ENCODE measurements at regions not wholly inside any gene's neighbourhood (a gene's known extent, or its start where the extent isn't known, plus 50 kb on each side); places are given as distances from the start of the nearest gene placed in this dataset.

DNA sequence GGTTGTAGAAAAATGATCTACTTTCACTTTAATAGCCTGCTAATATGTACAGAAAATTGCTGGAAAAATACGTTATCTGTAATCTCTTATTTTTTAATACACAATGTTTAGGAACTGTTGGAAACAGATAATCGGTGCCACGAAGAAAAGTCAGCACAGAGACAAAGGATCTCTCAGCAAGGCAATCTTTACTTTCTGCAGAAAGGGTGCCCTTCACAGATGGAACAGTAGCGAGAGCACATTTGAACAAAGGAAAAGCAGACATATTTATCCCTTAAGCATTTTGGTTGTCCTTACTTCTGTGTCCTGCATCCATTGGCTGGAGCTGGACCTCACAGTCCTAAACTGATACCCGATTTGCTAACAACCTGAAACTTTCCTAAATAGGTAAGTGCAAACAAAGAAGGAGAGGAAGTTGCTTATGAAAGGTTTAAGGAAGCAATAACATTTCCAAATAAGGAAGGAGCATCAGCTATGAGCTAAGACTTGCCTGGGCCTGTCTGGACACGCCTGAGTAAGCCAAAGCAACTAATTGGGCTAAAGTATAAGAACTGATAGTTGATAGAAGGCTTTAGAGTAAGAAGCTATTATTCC is 640.0 kb downstream of the SH2D4B start:
- ATAC-seq: no peak
- peak; percentile 59 for FAIRE-seq
- Histone ChIP-seq H2AFZ (ENCODE audit: control insufficient read depth, low read depth, low read length) (no peak overlapping the region), H3K4me1 (ENCODE audit: control insufficient read depth, insufficient read depth, low read length) (no peaks in the 10 kb centered on the region), H3K79me2 (ENCODE audit: control insufficient read depth, insufficient read depth, low read length) (no peaks in the 10 kb centered on the region), H4K20me1 (ENCODE audit: control insufficient read depth, insufficient read depth) (no peaks in the 10 kb centered on the region), H3K27ac (ENCODE audit: control insufficient read depth, insufficient read depth) (no peak overlapping the region), H3K36me3 (ENCODE audit: control insufficient read depth in 2 of 2, insufficient read depth in 2 of 2, low read length in 1 of 2) (no peaks in the 10 kb centered on the region), H3K27me3 (replicated peaks in 1 of 2; ENCODE audit: control insufficient read depth in 2 of 2, insufficient read depth in 2 of 2, low read length in 1 of 2) (no peaks in the 10 kb centered on the region), H3K9ac (ENCODE audit: control insufficient read depth, insufficient read depth, low read length) (no peak overlapping the region), H3K9me3 (replicated peaks; ENCODE audit: control insufficient read depth, insufficient read depth, low read length) (peaks cover 6% of the 10 kb centered on the region), H3K4me2 (ENCODE audit: control insufficient read depth, insufficient read depth) (no peak overlapping the region), H3K4me3 (no peak overlapping the region)
- 39% methylated on average over 6 of the region's 6 CpGs for WGBS (ENCODE audit: insufficient coverage, insufficient replicate concordance, low lambda C conversion rate, missing lambda C conversion rate)
- TF ChIP-seq ZBED1 (IDR thresholded peaks at IDR 0.05; ENCODE audit: borderline replicate concordance) (no peak), ZBTB33 (IDR thresholded peaks at IDR 0.05) (peak; percentile 62; the same call in 1 of the 2 replicates), JUND (IDR thresholded peaks at IDR 0.05; ENCODE audit: low read depth, low read length) (no peak), HDAC6 (IDR thresholded peaks at IDR 0.05; ENCODE audit: unreplicated experiment) (no peak), RELB (IDR thresholded peaks at IDR 0.05; ENCODE audit: low read depth) (0 out of 2 replicates have a peak, but pooled peaks have one; percentile 19), USF2 (IDR thresholded peaks at IDR 0.05; ENCODE audit: borderline replicate concordance, low read depth, low read length) (no peak), KLF5 (IDR thresholded peaks at IDR 0.05; ENCODE audit: partially characterized antibody) (peak; percentile 92), SMC3 (IDR thresholded peaks at IDR 0.05; ENCODE audit: borderline replicate concordance, low read length) (no peak), CBX5 (IDR thresholded peaks at IDR 0.05; ENCODE audit: low read depth) (peak; percentile 95; the same call in 1 of the 2 replicates), SREBF1 (IDR thresholded peaks at IDR 0.05; ENCODE audit: low read length) (no peak)
- TF ChIP-seq, protein P1, sequence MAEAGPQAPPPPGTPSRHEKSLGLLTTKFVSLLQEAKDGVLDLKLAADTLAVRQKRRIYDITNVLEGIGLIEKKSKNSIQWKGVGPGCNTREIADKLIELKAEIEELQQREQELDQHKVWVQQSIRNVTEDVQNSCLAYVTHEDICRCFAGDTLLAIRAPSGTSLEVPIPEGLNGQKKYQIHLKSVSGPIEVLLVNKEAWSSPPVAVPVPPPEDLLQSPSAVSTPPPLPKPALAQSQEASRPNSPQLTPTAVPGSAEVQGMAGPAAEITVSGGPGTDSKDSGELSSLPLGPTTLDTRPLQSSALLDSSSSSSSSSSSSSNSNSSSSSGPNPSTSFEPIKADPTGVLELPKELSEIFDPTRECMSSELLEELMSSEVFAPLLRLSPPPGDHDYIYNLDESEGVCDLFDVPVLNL (IDR thresholded peaks at IDR 0.05; ENCODE audit: low read depth, low read length): no peak
- intact Hi-C loops (cut with micrococcal nuclease; ENCODE audit: unreplicated experiment): no loop called here
- no peak for DNase-seq (ENCODE audit: low read depth, low spot score)
- in situ Hi-C loops (cut with MboI): loop anchor here (10.0 kb wide), 1 partner anchor 323 kb away; no protein-coding TSS in a partner anchor
- BruUV-seq (replicated peaks): no TSS peak
- POLR2A ChIA-PET: no interaction called here
- CTCF ChIA-PET: interaction anchor here (0.8 to 4.7 kb wide), 14 partner anchors 16 to 733 kb away, joined by 3 to 82 read pairs (median 24); no protein-coding TSS in a partner anchor
- RAD21 ChIA-PET (ENCODE audit: unreplicated experiment): interaction anchor here (0.7 to 3.9 kb wide), 10 partner anchors 41 to 478 kb away, joined by 3 to 65 read pairs (median 23); no protein-coding TSS in a partner anchor
- SMC1A ChIA-PET (ENCODE audit: uncharacterized antibody, unreplicated experiment): interaction anchor here (0.8 to 4.7 kb wide), 16 partner anchors 9 to 321 kb away, joined by 3 to 62 read pairs (median 6); no protein-coding TSS in a partner anchor
